A673 (cell line): ENCODE measurements at regions not wholly inside any gene's neighbourhood (a gene's known extent, or its start where the extent isn't known, plus 50 kb on each side); places are given as distances from the start of the nearest gene placed in this dataset.

Experiments
- BruUV-seq: library from RNA; stranded (reverse); fragments of 400-500 nt; replicated peaks from 2 replicates; lab custom pipeline; 2021; lab: Mats Ljungman, UMichigan
- CTCF ChIA-PET: fragments of 300-600 bp; sonication (Branson Sonifier 250); formaldehyde crosslinking; loops from one replicate; lab custom pipeline; 2022; ENCODE audit warnings: antibody characterized with exemption; lab: Charles Lee
- POLR2A ChIA-PET: fragments of 300-600 bp; sonication (Branson Sonifier 250); formaldehyde crosslinking; loops from one replicate; lab custom pipeline; 2022; ENCODE audit warnings: antibody characterized with exemption; ENCODE audit not compliant: low non-redundant PET; lab: Charles Lee
- DNase-seq: peaks from one replicate; pipeline ENCODE4 v3.0.0-alpha.2; 2015; ENCODE audit warnings: low spot score
- H3K27ac ChIP-seq: fragments of 200-600 bp; sonication (generic); 2 replicates; pipeline ENCODE4 v1.5.1; 2016; ENCODE audit warnings: mixed run types, low read depth, mild to moderate bottlenecking, mixed read lengths, antibody characterized with exemption, low read length; ENCODE audit not compliant: poor library complexity, severe bottlenecking
- H3K27me3 ChIP-seq: fragments of 200-600 bp; sonication (generic); replicated peaks from 2 replicates; pipeline ENCODE4 v1.6.1; 2017; ENCODE audit warnings: mixed run types, low read depth, mild to moderate bottlenecking, mixed read lengths, antibody characterized with exemption, low read length; ENCODE audit not compliant: insufficient read depth, poor library complexity
- H3K36me3 ChIP-seq: fragments of 200-600 bp; sonication (generic); 2 replicates; pipeline ENCODE4 v1.6.1; 2016; ENCODE audit warnings: mixed run types, mild to moderate bottlenecking, mixed read lengths, antibody characterized with exemption, low read length; ENCODE audit not compliant: insufficient read depth, poor library complexity, severe bottlenecking
- H3K4me1 ChIP-seq: fragments of 200-600 bp; sonication (generic); 2 replicates; pipeline ENCODE4 v1.6.1; 2017; ENCODE audit warnings: mixed run types, mild to moderate bottlenecking, mixed read lengths, antibody characterized with exemption, low read length; ENCODE audit not compliant: insufficient read depth, poor library complexity, severe bottlenecking
- H3K4me3 ChIP-seq: fragments of 200-600 bp; sonication (generic); 2 replicates; pipeline ENCODE4 v1.5.1; 2016; ENCODE audit warnings: low read depth, mixed run types, mild to moderate bottlenecking, mixed read lengths, low read length; ENCODE audit not compliant: poor library complexity, severe bottlenecking
- H3K9me3 ChIP-seq: fragments of 200-600 bp; sonication (generic); 2 replicates; pipeline ENCODE4 v1.6.1; 2016; ENCODE audit warnings: mixed run types, low read depth, mild to moderate bottlenecking, mixed read lengths, antibody characterized with exemption, low read length; ENCODE audit not compliant: poor library complexity, severe bottlenecking
- EZH2 ChIP-seq: fragments of 200-600 bp; sonication (generic); IDR thresholded peaks from 2 replicates; pipeline ENCODE4 v1.6.1; 2017; ENCODE audit warnings: borderline replicate concordance, low read depth, mild to moderate bottlenecking, mixed read lengths, antibody characterized with exemption, low read length; ENCODE audit not compliant: poor library complexity, severe bottlenecking
- intact Hi-C: fragments of 100-400 bp; cut with micrococcal nuclease; formaldehyde crosslinking; loops from one replicate; pipeline ENCODE4 v1.10.0; 2022; ENCODE audit not compliant: unreplicated experiment
- TF ChIP-seq, protein P1 (sequence below): fragments of 300-800, 200-600 bp; sonication (generic); conservative IDR thresholded peaks from 2 replicates; pipeline ENCODE4 v1.5.1; 2017; ENCODE audit warnings: low read depth, mild to moderate bottlenecking, antibody characterized with exemption, low read length, moderate library complexity, mixed read lengths

DNA sequence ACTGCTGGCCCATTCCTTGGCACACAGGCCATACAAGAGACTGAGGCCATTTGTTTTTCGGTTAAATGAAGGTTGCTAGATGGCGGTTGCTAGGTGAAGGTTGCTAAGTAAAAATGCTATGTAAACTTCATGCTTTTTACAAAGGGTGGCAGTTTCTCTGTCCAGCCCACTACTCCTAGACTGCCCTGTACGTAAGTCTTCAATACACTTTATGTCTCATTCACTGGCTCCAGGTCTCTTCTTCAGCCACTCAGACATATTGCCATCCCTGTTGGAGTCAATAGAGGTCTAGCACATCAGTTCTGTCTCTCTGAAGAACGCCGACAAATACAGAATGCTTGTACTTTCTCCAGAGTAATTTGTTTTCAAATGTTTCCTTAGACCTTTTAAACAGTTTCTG lies 370.9 kb upstream of the RND3 start:
- intact Hi-C loops = no loop called here
- H3K36me3 ChIP-seq = no peaks in the 10 kb centered on the region
- H3K27me3 ChIP-seq = no peaks in the 10 kb centered on the region
- no peak for DNase-seq
- ChIA-PET CTCF (no interaction called here), POLR2A (no interaction called here)
- TF ChIP-seq EZH2 = no peak
- TF ChIP-seq, protein P1, sequence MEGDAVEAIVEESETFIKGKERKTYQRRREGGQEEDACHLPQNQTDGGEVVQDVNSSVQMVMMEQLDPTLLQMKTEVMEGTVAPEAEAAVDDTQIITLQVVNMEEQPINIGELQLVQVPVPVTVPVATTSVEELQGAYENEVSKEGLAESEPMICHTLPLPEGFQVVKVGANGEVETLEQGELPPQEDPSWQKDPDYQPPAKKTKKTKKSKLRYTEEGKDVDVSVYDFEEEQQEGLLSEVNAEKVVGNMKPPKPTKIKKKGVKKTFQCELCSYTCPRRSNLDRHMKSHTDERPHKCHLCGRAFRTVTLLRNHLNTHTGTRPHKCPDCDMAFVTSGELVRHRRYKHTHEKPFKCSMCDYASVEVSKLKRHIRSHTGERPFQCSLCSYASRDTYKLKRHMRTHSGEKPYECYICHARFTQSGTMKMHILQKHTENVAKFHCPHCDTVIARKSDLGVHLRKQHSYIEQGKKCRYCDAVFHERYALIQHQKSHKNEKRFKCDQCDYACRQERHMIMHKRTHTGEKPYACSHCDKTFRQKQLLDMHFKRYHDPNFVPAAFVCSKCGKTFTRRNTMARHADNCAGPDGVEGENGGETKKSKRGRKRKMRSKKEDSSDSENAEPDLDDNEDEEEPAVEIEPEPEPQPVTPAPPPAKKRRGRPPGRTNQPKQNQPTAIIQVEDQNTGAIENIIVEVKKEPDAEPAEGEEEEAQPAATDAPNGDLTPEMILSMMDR = no peak
- H3K4me1 ChIP-seq = no peaks in the 10 kb centered on the region
- no peak overlapping the region for H3K4me3 ChIP-seq
- no peaks in the 10 kb centered on the region for H3K9me3 ChIP-seq
- BruUV-seq = no TSS peak
- no peak overlapping the region for H3K27ac ChIP-seq

DNA sequence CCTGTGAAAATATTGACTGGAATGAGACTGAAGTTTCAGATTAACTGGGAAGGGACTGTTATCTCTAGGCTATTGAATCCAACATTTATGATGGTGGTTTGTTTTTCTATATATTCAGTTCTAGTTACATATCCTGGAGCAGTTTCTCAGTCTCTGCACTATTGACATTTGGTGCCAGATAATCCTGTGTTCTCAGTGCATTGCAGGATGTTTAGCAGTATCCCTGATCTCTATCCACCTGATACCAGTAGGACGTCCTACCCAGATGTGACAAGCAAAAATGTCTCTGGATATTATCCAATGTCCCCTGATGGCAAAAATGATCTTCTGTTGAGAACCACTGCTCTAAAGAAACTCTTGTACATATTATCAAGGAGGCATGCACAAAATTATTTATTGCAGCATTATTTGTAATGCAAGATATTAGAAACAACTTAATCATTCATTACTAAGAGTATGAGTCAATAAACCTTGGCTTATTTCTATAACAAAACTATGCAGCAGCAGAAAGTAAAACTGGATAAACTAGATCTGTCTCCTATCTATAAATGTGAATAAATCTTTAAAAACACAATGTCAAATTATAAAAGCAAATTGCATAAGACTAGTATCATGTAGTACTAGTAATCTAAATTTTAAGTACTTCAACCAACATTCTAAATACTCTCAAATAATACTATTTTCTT lies 369.3 kb upstream of the RND3 start:
- POLR2A ChIA-PET = no interaction called here
- no peaks in the 10 kb centered on the region for H3K27me3 ChIP-seq
- no peak for TF ChIP-seq EZH2
- TF ChIP-seq, protein P1 = no peak
- no peak for DNase-seq
- no peaks in the 10 kb centered on the region for H3K9me3 ChIP-seq
- intact Hi-C loops = no loop called here
- H3K36me3 ChIP-seq = no peaks in the 10 kb centered on the region
- no peak overlapping the region for H3K27ac ChIP-seq
- CTCF ChIA-PET = no interaction called here
- no TSS peak for BruUV-seq
- no peaks in the 10 kb centered on the region for H3K4me1 ChIP-seq
- no peak overlapping the region for H3K4me3 ChIP-seq

DNA sequence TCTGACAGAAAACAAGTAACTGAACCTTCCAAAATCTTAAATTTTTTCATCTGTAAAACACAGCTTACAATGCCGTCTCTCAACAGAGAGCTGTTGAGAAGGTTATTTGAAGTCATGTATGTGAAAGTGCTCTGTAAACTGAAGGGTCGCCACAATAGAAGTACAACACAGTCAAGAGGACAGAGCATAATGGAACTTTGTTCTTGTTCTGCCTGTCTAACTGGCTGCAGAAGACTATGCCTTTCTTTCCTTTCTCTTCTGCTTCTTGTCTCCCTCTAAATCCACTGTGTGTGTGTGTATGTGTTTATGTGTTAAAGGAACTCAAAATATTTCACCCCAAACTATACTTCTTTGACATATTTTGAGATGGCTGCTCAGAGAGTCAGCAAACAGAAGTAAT lies 365.8 kb upstream of the RND3 start:
- H3K36me3 ChIP-seq = no peaks in the 10 kb centered on the region
- TF ChIP-seq, protein P1 = no peak
- TF ChIP-seq EZH2 = no peak
- intact Hi-C loops = no loop called here
- ChIA-PET CTCF (no interaction called here), POLR2A (no interaction called here)
- H3K4me1 ChIP-seq = no peaks in the 10 kb centered on the region
- no peak overlapping the region for H3K27ac ChIP-seq
- no peak for DNase-seq
- no peaks in the 10 kb centered on the region for H3K9me3 ChIP-seq
- no TSS peak for BruUV-seq
- H3K4me3 ChIP-seq = no peak overlapping the region
- no peaks in the 10 kb centered on the region for H3K27me3 ChIP-seq
